GDM1 (cell line): ENCODE measurements at regions not wholly inside any gene's neighbourhood (a gene's known extent, or its start where the extent isn't known, plus 50 kb on each side); places are given as distances from the start of the nearest gene placed in this dataset.

Experiments
- DNase-seq: peaks from one replicate; lab custom pipeline; 2025; lab: John Stamatoyannopoulos, UW

GRCh38 chr6:23307516-23307915, 738.1 kb downstream of the HDGFL1 start:
- DNase-seq, result no peak

- no peak for DNase-seq
Measured at GRCh38 chr6:23308166-23308565, 738.8 kb downstream of the HDGFL1 start.

GRCh38 chr6:23311211-23311610, 741.8 kb downstream of the HDGFL1 start:
- DNase-seq, result no peak

- DNase-seq, result no peak
Measured at GRCh38 chr6:23316131-23316530, 746.8 kb downstream of the HDGFL1 start.

- no peak for DNase-seq
Measured at GRCh38 chr6:23316931-23317330, 747.6 kb downstream of the HDGFL1 start.

- DNase-seq, result no peak
Measured at GRCh38 chr6:23319582-23319981, 750.2 kb downstream of the HDGFL1 start.

- DNase-seq, result no peak
Measured at GRCh38 chr6:23320471-23321015, 751.2 kb downstream of the HDGFL1 start.

GRCh38 chr6:23323897-23324296, 754.5 kb downstream of the HDGFL1 start:
- no peak for DNase-seq

- no peak for DNase-seq
Measured at GRCh38 chr6:23325065-23325464, 755.7 kb downstream of the HDGFL1 start.

- no peak for DNase-seq
Measured at GRCh38 chr6:23327621-23328020, 758.3 kb downstream of the HDGFL1 start.

GRCh38 chr6:23329086-23329485, 759.7 kb downstream of the HDGFL1 start:
- DNase-seq, result no peak

GRCh38 chr6:23330632-23331031, 761.3 kb downstream of the HDGFL1 start:
- no peak for DNase-seq

- DNase-seq, result no peak
Measured at GRCh38 chr6:23334360-23334759, 765.0 kb downstream of the HDGFL1 start.

- no peak for DNase-seq
Measured at GRCh38 chr6:23335894-23336293, 766.5 kb downstream of the HDGFL1 start.

- DNase-seq, result no peak
Measured at GRCh38 chr6:23339268-23339667, 769.9 kb downstream of the HDGFL1 start.

GRCh38 chr6:23340271-23340670, 770.9 kb downstream of the HDGFL1 start:
- DNase-seq, result no peak

- no peak for DNase-seq
Measured at GRCh38 chr6:23343610-23344306, 774.4 kb downstream of the HDGFL1 start.

- DNase-seq, result no peak
Measured at GRCh38 chr6:23348185-23348584, 777.8 kb upstream of the NRSN1 start.

GRCh38 chr6:23349521-23350147, 776.4 kb upstream of the NRSN1 start:
- no peak for DNase-seq

GRCh38 chr6:23350752-23351453, 775.1 kb upstream of the NRSN1 start:
- no peak for DNase-seq

- DNase-seq, result no peak
Measured at GRCh38 chr6:23354004-23354403, 772.0 kb upstream of the NRSN1 start.

- no peak for DNase-seq
Measured at GRCh38 chr6:23357185-23357766, 768.7 kb upstream of the NRSN1 start.

GRCh38 chr6:23365732-23366131, 760.3 kb upstream of the NRSN1 start:
- DNase-seq, result no peak
